Neural cell (in vitro differentiated cells): ENCODE measurements at regions not wholly inside any gene's neighbourhood (a gene's known extent, or its start where the extent isn't known, plus 50 kb on each side); places are given as distances from the start of the nearest gene placed in this dataset.

Experiments
- H2AFZ ChIP-seq: fragments of 200-600, 300-800 bp; sonication (generic), shearing (Covaris generic); 2 replicates; pipeline ENCODE4 v1.6.0; 2014; ENCODE audit warnings: low read depth, mild to moderate bottlenecking, antibody characterized with exemption, low read length, moderate library complexity
- H3F3A ChIP-seq: fragments of 200-600 bp; shearing (Covaris generic); 2 replicates; pipeline ENCODE4 v1.6.1; 2016; ENCODE audit warnings: mild to moderate bottlenecking, moderate library complexity, mixed read lengths, antibody characterized with exemption, low read length; ENCODE audit not compliant: insufficient read depth, poor library complexity, severe bottlenecking
- H3K27ac ChIP-seq: fragments of 200-600, 300-800 bp; sonication (generic), shearing (Covaris generic); 2 replicates; pipeline ENCODE4 v1.5.1; 2014; ENCODE audit warnings: mild to moderate bottlenecking, low read length, moderate library complexity
- H3K27me3 ChIP-seq: fragments of 300-800, 200-600 bp; sonication (generic), shearing (Covaris generic); 2 replicates; pipeline ENCODE4 v1.6.0; 2014; ENCODE audit warnings: mild to moderate bottlenecking, low read depth, low read length, moderate library complexity; ENCODE audit not compliant: insufficient read depth
- H3K36me3 ChIP-seq: fragments of 300-800, 200-600 bp; sonication (generic), shearing (Covaris generic); 2 replicates; pipeline ENCODE4 v1.5.1; 2014; ENCODE audit warnings: mild to moderate bottlenecking, antibody characterized with exemption, low read length, moderate library complexity; ENCODE audit not compliant: insufficient read depth
- H3K4me2 ChIP-seq: fragments of 300-800, 200-600 bp; sonication (generic), shearing (Covaris generic); 2 replicates; pipeline ENCODE4 v1.6.0; 2014; ENCODE audit warnings: mild to moderate bottlenecking, low read length
- H3K4me3 ChIP-seq: fragments of 300-800, 200-600 bp; sonication (generic), shearing (Covaris generic); 2 replicates; pipeline ENCODE4 v1.5.1; 2014; ENCODE audit warnings: mild to moderate bottlenecking, low read length, moderate library complexity
- H3K79me2 ChIP-seq: fragments of 200-600 bp; shearing (Covaris generic); replicated peaks from 2 replicates; pipeline ENCODE4 v1.6.0; 2014; ENCODE audit warnings: mild to moderate bottlenecking, low read length, moderate library complexity; ENCODE audit not compliant: insufficient read depth
- H3K9ac ChIP-seq: fragments of 300-800, 200-600 bp; sonication (generic), shearing (Covaris generic); 2 replicates; pipeline ENCODE4 v1.6.1; 2016; ENCODE audit warnings: mild to moderate bottlenecking, low read length, mixed read lengths
- H3K9me2 ChIP-seq: fragments of 200-600 bp; shearing (Covaris generic); 2 replicates; pipeline ENCODE4 v1.6.1; 2016; ENCODE audit warnings: mild to moderate bottlenecking, low read length, mixed read lengths; ENCODE audit not compliant: insufficient read depth
- H3K9me3 ChIP-seq: fragments of 200-600, 300-800 bp; sonication (generic), shearing (Covaris generic); 2 replicates; pipeline ENCODE4 v1.6.1; 2016; ENCODE audit warnings: mild to moderate bottlenecking, mixed run types, low read length, moderate library complexity, mixed read lengths
- H4K20me1 ChIP-seq: fragments of 200-600 bp; shearing (Covaris generic); 2 replicates; pipeline ENCODE4 v1.6.1; 2016; ENCODE audit warnings: mild to moderate bottlenecking, mixed run types; ENCODE audit not compliant: insufficient read depth
- EP300 ChIP-seq: fragments of 450-650 bp; conservative IDR thresholded peaks from 2 replicates; pipeline ENCODE4 v1.6.1; 2014; ENCODE audit warnings: antibody characterized with exemption, mild to moderate bottlenecking, moderate library complexity; ENCODE audit not compliant: poor library complexity, severe bottlenecking
- EZH2 ChIP-seq: fragments of 200-600, 300-800 bp; shearing (Covaris generic), sonication (generic); IDR thresholded peaks from 2 replicates; pipeline ENCODE4 v1.6.1; 2014; ENCODE audit warnings: antibody characterized with exemption, low read length, borderline replicate concordance, mild to moderate bottlenecking; ENCODE audit not compliant: insufficient read depth, poor library complexity, severe bottlenecking
- MXI1 ChIP-seq: fragments of 450-650 bp; conservative IDR thresholded peaks from 2 replicates; pipeline ENCODE4 v1.6.1; 2014; ENCODE audit warnings: antibody characterized with exemption, mild to moderate bottlenecking; ENCODE audit not compliant: poor library complexity, severe bottlenecking
- POLR2AphosphoS5 ChIP-seq: IDR thresholded peaks from 2 replicates; pipeline ENCODE4 v1.6.1; 2012
- RAD21 ChIP-seq: fragments of 450-650 bp; conservative IDR thresholded peaks from 2 replicates; pipeline ENCODE4 v1.6.1; 2014; ENCODE audit warnings: antibody characterized with exemption, mild to moderate bottlenecking, moderate library complexity
- SMC3 ChIP-seq: fragments of 450-650 bp; conservative IDR thresholded peaks from 2 replicates; pipeline ENCODE4 v1.6.1; 2014; ENCODE audit warnings: antibody characterized with exemption, mild to moderate bottlenecking, moderate library complexity; ENCODE audit not compliant: poor library complexity
- TAF1 ChIP-seq: IDR thresholded peaks from 2 replicates; pipeline ENCODE4 v1.6.1; 2012; ENCODE audit warnings: low read depth
- TF ChIP-seq, protein P1 (sequence below): IDR thresholded peaks from 2 replicates; pipeline ENCODE4 v1.6.1; 2012; ENCODE audit warnings: borderline replicate concordance
- TF ChIP-seq, protein P2 (sequence below): fragments of 450-650 bp; IDR thresholded peaks from 2 replicates; pipeline ENCODE4 v1.5.1; 2014; ENCODE audit warnings: antibody characterized with exemption, mild to moderate bottlenecking, moderate library complexity; ENCODE audit not compliant: poor library complexity, severe bottlenecking

GRCh38 chr18:2146754-2147153, 424.6 kb downstream of the METTL4 start:
- no peak overlapping the region for H3K9ac ChIP-seq
- no peaks in the 10 kb centered on the region for H3K36me3 ChIP-seq
- H2AFZ ChIP-seq: no peak overlapping the region
- no peaks in the 10 kb centered on the region for H3F3A ChIP-seq
- TF ChIP-seq, protein P1, sequence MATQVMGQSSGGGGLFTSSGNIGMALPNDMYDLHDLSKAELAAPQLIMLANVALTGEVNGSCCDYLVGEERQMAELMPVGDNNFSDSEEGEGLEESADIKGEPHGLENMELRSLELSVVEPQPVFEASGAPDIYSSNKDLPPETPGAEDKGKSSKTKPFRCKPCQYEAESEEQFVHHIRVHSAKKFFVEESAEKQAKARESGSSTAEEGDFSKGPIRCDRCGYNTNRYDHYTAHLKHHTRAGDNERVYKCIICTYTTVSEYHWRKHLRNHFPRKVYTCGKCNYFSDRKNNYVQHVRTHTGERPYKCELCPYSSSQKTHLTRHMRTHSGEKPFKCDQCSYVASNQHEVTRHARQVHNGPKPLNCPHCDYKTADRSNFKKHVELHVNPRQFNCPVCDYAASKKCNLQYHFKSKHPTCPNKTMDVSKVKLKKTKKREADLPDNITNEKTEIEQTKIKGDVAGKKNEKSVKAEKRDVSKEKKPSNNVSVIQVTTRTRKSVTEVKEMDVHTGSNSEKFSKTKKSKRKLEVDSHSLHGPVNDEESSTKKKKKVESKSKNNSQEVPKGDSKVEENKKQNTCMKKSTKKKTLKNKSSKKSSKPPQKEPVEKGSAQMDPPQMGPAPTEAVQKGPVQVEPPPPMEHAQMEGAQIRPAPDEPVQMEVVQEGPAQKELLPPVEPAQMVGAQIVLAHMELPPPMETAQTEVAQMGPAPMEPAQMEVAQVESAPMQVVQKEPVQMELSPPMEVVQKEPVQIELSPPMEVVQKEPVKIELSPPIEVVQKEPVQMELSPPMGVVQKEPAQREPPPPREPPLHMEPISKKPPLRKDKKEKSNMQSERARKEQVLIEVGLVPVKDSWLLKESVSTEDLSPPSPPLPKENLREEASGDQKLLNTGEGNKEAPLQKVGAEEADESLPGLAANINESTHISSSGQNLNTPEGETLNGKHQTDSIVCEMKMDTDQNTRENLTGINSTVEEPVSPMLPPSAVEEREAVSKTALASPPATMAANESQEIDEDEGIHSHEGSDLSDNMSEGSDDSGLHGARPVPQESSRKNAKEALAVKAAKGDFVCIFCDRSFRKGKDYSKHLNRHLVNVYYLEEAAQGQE: no peak
- TF ChIP-seq EZH2: no peak
- H4K20me1 ChIP-seq: no peaks in the 10 kb centered on the region
- H3K79me2 ChIP-seq: no peaks in the 10 kb centered on the region
- H3K4me3 ChIP-seq: no peak overlapping the region
- no peak overlapping the region for H3K4me2 ChIP-seq
- H3K9me2 ChIP-seq: no peaks in the 10 kb centered on the region
- no peaks in the 10 kb centered on the region for H3K27me3 ChIP-seq
- no peaks in the 10 kb centered on the region for H3K9me3 ChIP-seq
- no peak overlapping the region for H3K27ac ChIP-seq

DNA sequence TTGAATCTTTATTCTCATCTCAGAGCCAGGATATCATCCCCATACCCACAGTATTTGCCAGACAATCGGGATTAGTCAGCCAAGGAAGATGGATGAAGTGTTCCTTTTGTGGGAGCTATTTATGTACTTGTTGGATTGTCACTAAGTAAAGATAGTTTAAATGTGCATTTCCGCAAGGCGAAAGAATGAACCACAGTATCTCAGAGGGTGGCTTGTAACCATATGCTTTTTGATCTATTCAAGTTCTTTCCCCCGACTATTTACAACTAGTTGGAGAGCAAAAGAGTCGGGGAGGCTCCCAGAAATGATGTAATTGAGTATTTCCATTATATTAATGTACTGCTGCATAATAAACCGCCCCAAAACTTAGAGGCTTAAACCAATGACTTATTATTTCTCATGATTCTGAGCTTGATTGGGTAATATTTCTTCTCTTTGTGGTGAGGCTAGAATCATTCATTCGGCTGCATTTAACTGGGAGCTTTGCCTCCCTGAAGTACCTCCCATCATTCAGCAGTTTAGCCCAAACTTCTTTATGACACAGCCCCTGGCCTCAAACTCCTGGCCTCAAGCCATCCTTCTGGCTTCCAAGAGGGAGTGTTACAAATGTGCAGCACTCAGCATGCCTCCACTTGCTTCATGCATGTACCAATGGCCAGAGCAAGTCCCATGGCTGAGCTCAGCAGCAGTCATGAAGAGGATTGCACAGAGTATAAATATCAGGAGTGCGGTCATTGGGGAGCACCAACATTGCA, 423.7 kb downstream of the METTL4 start:
- no peak for TF ChIP-seq EZH2
- TF ChIP-seq SMC3: no peak
- no peak for TF ChIP-seq RAD21
- TF ChIP-seq, protein P2, sequence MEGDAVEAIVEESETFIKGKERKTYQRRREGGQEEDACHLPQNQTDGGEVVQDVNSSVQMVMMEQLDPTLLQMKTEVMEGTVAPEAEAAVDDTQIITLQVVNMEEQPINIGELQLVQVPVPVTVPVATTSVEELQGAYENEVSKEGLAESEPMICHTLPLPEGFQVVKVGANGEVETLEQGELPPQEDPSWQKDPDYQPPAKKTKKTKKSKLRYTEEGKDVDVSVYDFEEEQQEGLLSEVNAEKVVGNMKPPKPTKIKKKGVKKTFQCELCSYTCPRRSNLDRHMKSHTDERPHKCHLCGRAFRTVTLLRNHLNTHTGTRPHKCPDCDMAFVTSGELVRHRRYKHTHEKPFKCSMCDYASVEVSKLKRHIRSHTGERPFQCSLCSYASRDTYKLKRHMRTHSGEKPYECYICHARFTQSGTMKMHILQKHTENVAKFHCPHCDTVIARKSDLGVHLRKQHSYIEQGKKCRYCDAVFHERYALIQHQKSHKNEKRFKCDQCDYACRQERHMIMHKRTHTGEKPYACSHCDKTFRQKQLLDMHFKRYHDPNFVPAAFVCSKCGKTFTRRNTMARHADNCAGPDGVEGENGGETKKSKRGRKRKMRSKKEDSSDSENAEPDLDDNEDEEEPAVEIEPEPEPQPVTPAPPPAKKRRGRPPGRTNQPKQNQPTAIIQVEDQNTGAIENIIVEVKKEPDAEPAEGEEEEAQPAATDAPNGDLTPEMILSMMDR: no peak
- no peak for TF ChIP-seq TAF1
- TF ChIP-seq EP300: no peak
- no peak for TF ChIP-seq MXI1
- TF ChIP-seq, protein P1: no peak
- TF ChIP-seq POLR2AphosphoS5: no peak
- Histone ChIP-seq H4K20me1 (no peaks in the 10 kb centered on the region), H3K4me2 (no peak overlapping the region), H3F3A (no peaks in the 10 kb centered on the region), H3K4me3 (no peak overlapping the region), H3K79me2 (no peaks in the 10 kb centered on the region), H3K27me3 (no peaks in the 10 kb centered on the region), H3K9me3 (no peaks in the 10 kb centered on the region), H3K9me2 (no peaks in the 10 kb centered on the region), H3K9ac (no peak overlapping the region), H3K27ac (no peak overlapping the region), H3K36me3 (no peaks in the 10 kb centered on the region), H2AFZ (no peak overlapping the region)
